Left ventricle myocardium inferior (tissue), 1 donor: ENCODE measurements at regions not wholly inside any gene's neighbourhood (a gene's known extent, or its start where the extent isn't known, plus 50 kb on each side); places are given as distances from the start of the nearest gene placed in this dataset.

ENCODE experiments used
- DNase-seq: peaks from one replicate; pipeline ENCODE4 v3.0.0-alpha.2; 2020
- H3K27ac ChIP-seq: fragments of 200-600 bp; replicated peaks from 2 replicates; pipeline ENCODE4 v1.8.0; 2021
- H3K27me3 ChIP-seq: fragments of 200-600 bp; 2 replicates; pipeline ENCODE4 v1.8.0; 2021; ENCODE audit warnings: low read depth
- H3K36me3 ChIP-seq: fragments of 200-600 bp; 2 replicates; pipeline ENCODE4 v1.8.0; 2021
- H3K4me1 ChIP-seq: fragments of 200-600 bp; 2 replicates; pipeline ENCODE4 v1.8.0; 2021
- H3K4me3 ChIP-seq: fragments of 200-600 bp; 2 replicates; pipeline ENCODE4 v1.8.0; 2021; ENCODE audit warnings: mild to moderate bottlenecking, moderate library complexity
- H3K9me3 ChIP-seq: fragments of 200-600 bp; replicated peaks from 2 replicates; pipeline ENCODE4 v1.8.0; 2021
- intact Hi-C: fragments of 100-400 bp; cut with micrococcal nuclease; formaldehyde crosslinking; loops from one replicate; pipeline ENCODE4 v1.11.0; 2022
- TF ChIP-seq, protein P1 (sequence below): fragments of 200-600 bp; IDR thresholded peaks from 2 replicates; pipeline ENCODE4 v1.8.0; 2021; ENCODE audit warnings: antibody characterized with exemption, mild to moderate bottlenecking, borderline replicate concordance
- donor health status: DM: no; HTN: yes; CAD: no; lungs with severe emphysema.

DNA sequence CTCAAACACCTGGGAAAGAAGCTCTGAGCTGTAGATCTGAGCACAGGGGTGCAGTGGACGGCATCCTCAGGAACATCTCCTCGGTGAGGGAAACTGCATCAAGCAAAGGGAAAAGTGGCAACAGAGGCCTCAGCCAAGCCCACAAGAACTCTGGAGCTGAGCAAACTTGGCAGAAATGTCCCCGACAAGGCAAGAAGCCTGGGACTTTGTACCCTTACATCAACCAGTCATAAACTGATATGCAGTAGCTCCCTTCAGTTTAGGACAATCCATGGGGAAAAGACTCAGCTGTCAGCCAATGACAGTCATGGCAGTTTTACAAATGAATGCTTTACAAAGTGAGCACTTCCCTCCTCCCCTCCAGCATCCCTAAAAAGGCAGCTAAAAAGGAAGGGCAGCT is 210.0 kb upstream of the DYNLRB2 start:
- Histone ChIP-seq H3K27me3 (peaks cover 23% of the 10 kb centered on the region), H3K9me3 (no peaks in the 10 kb centered on the region), H3K4me3 (no peak overlapping the region), H3K4me1 (no peaks in the 10 kb centered on the region), H3K27ac (no peak overlapping the region), H3K36me3 (no peaks in the 10 kb centered on the region)
- TF ChIP-seq, protein P1, sequence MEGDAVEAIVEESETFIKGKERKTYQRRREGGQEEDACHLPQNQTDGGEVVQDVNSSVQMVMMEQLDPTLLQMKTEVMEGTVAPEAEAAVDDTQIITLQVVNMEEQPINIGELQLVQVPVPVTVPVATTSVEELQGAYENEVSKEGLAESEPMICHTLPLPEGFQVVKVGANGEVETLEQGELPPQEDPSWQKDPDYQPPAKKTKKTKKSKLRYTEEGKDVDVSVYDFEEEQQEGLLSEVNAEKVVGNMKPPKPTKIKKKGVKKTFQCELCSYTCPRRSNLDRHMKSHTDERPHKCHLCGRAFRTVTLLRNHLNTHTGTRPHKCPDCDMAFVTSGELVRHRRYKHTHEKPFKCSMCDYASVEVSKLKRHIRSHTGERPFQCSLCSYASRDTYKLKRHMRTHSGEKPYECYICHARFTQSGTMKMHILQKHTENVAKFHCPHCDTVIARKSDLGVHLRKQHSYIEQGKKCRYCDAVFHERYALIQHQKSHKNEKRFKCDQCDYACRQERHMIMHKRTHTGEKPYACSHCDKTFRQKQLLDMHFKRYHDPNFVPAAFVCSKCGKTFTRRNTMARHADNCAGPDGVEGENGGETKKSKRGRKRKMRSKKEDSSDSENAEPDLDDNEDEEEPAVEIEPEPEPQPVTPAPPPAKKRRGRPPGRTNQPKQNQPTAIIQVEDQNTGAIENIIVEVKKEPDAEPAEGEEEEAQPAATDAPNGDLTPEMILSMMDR: no peak
- DNase-seq: no peak
- intact Hi-C loops: no loop called here

DNA sequence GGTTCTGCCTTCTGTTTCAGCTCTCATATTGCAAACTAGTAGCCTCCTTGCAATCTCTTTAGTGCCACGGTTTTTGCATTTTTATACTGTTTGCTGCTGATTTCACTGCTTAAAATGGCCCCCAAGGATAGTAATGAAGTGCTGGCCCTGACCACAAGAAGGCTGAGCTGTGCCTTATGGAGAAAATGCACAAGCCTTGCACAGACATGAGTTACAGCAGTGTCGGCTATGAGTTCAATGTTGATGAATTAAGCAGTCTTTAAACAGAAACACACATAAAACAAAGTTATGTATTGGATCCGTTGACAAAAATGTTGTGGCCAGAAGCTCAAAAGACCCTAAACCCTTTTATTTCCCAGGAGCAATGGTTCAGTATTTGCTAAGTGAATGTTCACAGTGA is 210.6 kb upstream of the DYNLRB2 start:
- Histone ChIP-seq H3K4me1 (no peaks in the 10 kb centered on the region), H3K27ac (no peak overlapping the region), H3K27me3 (peaks cover 23% of the 10 kb centered on the region), H3K36me3 (no peaks in the 10 kb centered on the region), H3K9me3 (no peaks in the 10 kb centered on the region), H3K4me3 (no peak overlapping the region)
- TF ChIP-seq, protein P1: no peak
- intact Hi-C loops: no loop called here
- DNase-seq: no peak

GRCh38 chr16:80327740-80328139 is 213.1 kb upstream of the DYNLRB2 start:
- no peak overlapping the region for H3K27ac ChIP-seq
- H3K4me1 ChIP-seq: no peaks in the 10 kb centered on the region
- H3K9me3 ChIP-seq: no peaks in the 10 kb centered on the region
- DNase-seq: no peak
- no peaks in the 10 kb centered on the region for H3K36me3 ChIP-seq
- intact Hi-C loops: no loop called here
- H3K27me3 ChIP-seq: peaks cover 18% of the 10 kb centered on the region
- TF ChIP-seq, protein P1: no peak
- H3K4me3 ChIP-seq: no peak overlapping the region

- no peaks in the 10 kb centered on the region for H3K4me1 ChIP-seq
- peaks cover 30% of the 10 kb centered on the region for H3K27me3 ChIP-seq
- TF ChIP-seq, protein P1: no peak
- no peak overlapping the region for H3K27ac ChIP-seq
- no peaks in the 10 kb centered on the region for H3K36me3 ChIP-seq
- intact Hi-C loops: no loop called here
- H3K4me3 ChIP-seq: no peak overlapping the region
- H3K9me3 ChIP-seq: no peaks in the 10 kb centered on the region
- DNase-seq: no peak
Observed at GRCh38 chr16:80324371-80324770, 216.4 kb upstream of the DYNLRB2 start.

GRCh38 chr16:80323808-80324195 is 217.0 kb upstream of the DYNLRB2 start:
- peaks cover 35% of the 10 kb centered on the region for H3K27me3 ChIP-seq
- H3K4me1 ChIP-seq: no peaks in the 10 kb centered on the region

More at GRCh38 chr16:80323808-80324195, 217.0 kb upstream of the DYNLRB2 start:
- no peak for DNase-seq
- H3K36me3 ChIP-seq: no peaks in the 10 kb centered on the region
- TF ChIP-seq, protein P1: no peak
- no peak overlapping the region for H3K4me3 ChIP-seq
- H3K27ac ChIP-seq: no peak overlapping the region
- intact Hi-C loops: no loop called here
- no peaks in the 10 kb centered on the region for H3K9me3 ChIP-seq
